Gastroesophageal sphincter (tissue), 3 donors: ENCODE measurements at regions not wholly inside any gene's neighbourhood (a gene's known extent, or its start where the extent isn't known, plus 50 kb on each side); places are given as distances from the start of the nearest gene placed in this dataset.

ENCODE experiments used
- CTCF ChIP-seq, 4 experiments: fragments of 200-600 bp in 2 of 4; fragments of 450-650 bp in 2 of 4; sonication (generic) in 1 of 4; IDR thresholded peaks; one replicate each; pipeline ENCODE4 v1.5.1; 2017 to 2019; ENCODE audit warnings: antibody characterized with exemption in 4 of 4, mild to moderate bottlenecking in 2 of 4, moderate library complexity in 2 of 4
- EP300 ChIP-seq: sonication (generic); formaldehyde crosslinking; IDR thresholded peaks from one replicate; pipeline ENCODE4 v1.6.1; 2017; ENCODE audit warnings: antibody characterized with exemption, mild to moderate bottlenecking
- POLR2AphosphoS5 ChIP-seq: sonication (generic); formaldehyde crosslinking; IDR thresholded peaks from one replicate; pipeline ENCODE4 v1.6.1; 2017; ENCODE audit warnings: antibody characterized with exemption

- TF ChIP-seq CTCF (IDR thresholded peaks at IDR 0.05) (no peak), POLR2AphosphoS5 (no peak), EP300 (no peak)
These were observed 692.1 kb downstream of the DNAJB9 start for GRCh38 chr7:109261781-109262180.
